NCI-H1105 (cell line): ENCODE measurements at regions not wholly inside any gene's neighbourhood (a gene's known extent, or its start where the extent isn't known, plus 50 kb on each side); places are given as distances from the start of the nearest gene placed in this dataset.

Experiments used
- DNase-seq: peaks from one replicate; lab custom pipeline; 2025; lab: John Stamatoyannopoulos, UW

DNA sequence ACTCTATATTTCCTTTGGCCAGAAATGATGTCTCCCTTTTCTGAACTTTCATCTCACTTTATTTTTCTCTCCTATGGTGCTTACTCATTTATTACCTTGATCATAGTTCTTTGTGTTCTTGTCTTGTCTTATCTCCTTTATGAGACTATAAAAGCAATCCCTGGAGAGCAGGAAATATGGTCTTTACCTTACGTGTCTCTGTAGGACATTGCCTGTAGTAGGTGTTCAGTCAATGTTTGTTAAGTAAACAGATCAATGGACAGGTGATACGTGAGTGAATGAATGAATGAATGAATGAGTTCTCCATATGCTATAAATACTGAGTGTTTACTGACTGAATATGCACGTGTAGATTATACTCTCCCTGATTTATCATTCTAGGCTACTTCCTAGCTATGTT is 193.7 kb upstream of the HMGA2 start:
- no peak for DNase-seq

DNA sequence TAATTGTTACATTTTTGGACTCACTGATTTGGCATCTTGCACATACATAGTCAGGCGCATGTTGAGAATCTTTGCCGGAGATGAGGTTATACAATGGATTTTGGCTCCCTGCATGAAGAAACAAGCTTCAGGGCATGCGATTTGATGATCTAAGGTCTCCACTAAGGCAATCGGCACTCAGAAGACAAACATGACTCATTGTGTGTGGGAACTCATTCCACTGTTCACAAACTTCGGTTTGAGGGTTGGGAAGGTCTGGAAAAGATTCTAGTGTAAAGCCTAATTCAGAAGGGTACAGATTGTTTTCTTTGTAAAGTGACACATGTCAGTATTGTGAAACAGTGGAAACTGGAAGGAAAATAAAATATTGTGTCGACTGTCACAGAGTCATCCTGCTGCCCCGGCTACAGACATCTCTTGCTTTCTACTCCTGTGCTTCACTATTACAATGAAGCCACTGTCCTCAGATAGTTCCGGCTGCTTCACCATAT is 192.6 kb upstream of the HMGA2 start:
- no peak for DNase-seq

DNA sequence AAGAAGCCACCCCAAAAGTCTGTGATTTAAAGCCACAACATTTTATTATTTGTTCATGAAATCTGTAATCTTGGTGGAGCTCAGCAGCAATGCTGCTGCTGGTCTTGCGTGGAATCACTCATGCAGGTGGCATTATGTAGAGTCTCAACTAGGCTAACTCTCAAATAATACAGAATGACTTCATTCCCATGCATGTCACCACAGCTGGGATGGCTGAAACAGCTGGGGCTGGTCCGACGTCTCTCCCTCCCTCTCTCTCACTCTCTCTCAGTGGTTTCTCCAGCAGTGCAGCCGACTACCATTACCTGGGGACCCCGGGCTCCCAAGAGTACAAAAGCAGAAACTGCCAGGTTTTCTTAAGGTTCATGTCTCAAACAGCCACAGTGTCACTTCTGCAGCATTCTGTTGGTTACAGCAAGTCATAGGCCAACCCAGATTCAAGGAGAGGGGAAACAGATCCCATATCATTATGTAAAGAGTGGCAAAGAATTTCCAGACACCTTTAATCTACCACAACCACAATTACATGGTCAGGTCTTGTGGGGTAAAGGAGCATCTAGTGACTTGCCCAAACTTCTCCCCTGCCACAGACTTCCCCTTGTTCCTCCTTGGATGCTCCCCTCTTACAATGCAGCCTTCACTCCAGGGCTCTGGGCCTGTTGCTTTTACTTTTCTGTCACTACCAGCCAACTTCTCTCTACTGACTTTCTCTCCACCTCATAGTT is 192.0 kb upstream of the HMGA2 start:
- no peak for DNase-seq

DNA sequence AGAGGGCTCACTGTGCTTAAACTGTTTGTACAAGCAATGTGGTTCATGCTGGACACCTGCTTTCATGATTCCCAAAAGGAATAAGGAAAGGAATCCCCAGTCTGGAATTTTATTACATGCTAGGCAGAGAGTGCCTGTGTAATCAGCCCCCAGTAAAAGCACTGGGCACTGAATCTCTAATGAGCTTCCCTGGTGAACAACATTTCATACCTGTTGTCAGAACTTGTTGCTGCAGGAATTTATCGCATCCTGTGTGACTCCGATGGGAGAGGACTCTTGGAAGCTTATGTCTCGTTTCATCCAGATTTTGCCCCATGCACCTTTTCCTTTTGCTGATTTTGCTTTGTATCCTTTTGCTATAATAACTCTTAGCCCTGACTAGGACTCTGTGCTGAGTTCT is 190.2 kb upstream of the HMGA2 start:
- no peak for DNase-seq

DNA sequence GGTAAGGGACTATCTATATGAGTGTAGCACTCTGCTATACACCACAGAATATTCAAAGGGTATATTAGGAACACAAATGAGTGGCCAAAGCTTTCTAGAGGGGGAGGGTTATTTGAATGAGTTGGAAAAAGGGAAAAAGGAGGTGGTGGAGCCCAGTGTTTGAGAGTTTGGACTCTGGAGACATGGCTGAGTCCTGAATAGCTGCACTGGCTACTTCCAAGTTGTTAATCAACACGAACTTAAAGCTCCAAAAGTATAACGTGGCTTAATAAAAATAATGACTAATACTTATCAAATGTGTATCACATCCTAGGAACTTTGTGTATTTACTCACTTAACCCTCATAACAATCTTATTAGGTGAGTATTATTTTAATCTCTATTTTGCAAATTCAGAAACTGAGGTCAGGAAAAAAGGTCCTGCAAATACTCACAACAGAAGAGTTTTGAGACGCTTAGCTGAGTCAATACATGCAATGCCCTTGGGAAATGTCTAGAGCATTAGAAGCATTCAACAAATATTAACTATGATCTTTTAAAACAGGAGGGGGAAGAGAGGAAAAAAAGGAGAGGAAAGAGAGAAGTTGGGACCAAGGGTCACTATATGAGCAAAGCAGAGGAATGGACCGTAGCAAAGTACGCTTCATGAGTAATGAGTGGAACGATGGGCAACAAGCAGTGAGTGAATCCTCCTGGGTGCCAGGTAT is 189.5 kb upstream of the HMGA2 start:
- DNase-seq, result no peak

DNA sequence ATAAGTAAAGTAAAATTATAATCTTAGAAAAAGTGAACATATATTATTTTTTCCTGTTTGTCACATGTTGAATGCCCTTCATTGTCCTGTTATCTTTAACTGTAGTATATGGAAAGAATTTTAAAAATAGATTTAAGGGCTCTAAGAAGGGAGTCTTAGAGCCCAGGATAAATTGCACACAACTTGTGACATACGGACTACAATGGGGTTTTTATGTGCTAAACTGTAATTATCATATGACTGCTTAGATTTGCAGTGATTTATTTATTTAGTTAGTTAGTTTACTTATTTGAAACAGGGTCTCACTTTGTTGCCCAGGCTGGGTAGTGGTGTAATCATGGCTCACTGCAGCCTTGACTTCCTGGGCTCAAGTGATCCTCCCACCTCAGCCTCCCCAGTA is 187.8 kb upstream of the HMGA2 start:
- DNase-seq, result no peak

DNA sequence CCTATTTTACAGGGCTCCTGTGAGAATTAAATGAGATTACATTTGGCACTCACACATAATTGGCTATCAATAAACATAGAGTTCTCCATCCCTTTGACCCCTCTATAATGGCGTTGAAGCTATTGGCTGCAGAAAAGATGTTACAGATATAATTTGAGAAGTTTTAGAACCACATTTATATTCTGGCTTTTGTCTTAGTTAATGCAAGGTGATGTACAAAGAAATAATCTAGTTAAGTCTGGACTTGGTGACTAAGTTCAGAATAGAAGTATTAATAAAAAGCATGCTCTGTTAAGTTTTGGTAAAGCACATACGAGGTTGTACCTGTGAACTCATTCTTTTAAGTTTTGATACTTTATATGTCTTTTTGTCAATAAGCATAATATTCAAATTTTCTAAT is 187.1 kb upstream of the HMGA2 start:
- DNase-seq, result no peak

DNA sequence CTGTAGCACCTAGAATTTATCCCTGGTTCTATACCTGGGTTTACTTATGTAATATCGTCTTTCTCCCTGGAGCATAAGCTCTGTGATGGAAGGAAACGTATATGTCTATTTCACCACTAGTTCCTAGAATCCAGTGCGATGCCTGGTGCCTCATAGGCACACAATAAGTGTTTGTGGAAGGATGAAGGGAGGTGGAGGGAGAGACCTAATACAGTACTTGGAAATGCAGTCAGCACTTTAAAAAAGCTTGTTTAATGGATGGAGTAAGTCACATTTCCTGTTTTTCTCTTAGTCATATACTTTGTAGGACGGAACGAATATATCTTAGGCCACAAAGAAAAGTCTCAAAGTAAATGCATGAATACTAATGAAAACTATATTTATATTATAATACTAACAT is 186.5 kb upstream of the HMGA2 start:
- no peak for DNase-seq

DNA sequence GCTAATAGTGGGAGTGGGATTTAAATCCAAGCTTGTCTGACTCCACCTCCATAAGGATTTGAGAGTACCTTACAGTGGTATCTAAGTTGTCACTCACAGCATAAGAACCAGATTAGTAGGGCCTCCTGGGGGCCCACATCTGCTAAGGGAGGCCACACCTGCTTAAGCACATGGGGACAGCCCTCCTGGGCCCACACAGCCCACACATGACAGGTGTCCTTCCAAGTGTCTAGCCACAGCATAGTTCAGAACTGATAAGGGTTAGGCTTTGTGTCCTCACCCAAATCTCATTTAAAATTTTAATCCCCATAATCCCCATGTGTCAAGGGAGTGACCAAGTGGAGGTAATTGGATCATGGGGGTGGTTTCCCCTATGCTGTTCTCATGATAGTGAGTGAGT is 186.0 kb upstream of the HMGA2 start:
- DNase-seq, result no peak

DNA sequence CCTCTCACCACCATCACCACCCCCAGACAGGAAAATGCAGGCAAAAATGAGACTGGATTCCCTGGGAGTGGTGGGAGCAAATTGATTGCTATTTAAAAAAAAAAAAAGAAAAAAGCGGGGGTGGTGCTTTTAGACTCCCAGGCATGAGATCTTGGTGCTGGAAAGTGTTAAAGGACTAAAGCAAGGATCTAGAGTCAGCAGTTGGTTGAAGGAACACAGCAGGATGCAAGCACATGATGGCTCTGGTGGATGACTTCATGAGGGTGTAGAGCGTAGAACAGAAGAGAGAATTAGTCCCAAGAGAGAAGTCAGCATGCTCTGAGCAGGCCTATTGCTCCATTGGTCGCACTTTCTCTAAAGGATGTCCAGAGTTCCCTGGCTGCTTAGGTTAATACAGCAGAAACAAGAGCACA is 183.8 kb upstream of the HMGA2 start:
- DNase-seq, result no peak

DNA sequence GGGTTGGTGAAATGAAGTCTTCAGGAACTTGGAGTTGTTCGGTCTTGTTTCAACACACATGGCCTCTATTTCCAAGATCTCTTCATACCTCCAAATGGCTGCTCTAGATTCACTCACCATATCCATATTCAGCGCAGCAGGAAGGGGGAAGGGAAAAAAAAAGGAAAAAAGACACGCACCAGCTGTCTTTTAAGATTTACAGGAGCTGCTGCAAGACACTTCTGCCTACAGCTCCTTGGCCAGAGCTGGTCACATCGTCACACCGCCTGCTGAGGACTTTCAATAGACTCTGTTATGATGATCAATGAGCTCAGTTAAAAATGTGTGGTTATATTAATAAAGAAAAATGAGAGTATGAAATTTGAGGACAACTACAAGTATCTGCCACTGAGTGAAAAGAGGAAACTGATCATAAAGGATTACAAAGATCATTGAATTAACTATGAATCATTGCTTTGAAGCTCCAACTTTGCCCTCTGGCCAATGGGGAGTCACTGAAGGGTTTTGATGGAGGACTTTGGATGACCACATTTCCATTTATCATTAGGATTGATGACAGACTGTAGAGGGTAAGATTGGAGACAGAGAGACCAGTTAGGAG is 182.1 kb upstream of the HMGA2 start:
- no peak for DNase-seq

DNA sequence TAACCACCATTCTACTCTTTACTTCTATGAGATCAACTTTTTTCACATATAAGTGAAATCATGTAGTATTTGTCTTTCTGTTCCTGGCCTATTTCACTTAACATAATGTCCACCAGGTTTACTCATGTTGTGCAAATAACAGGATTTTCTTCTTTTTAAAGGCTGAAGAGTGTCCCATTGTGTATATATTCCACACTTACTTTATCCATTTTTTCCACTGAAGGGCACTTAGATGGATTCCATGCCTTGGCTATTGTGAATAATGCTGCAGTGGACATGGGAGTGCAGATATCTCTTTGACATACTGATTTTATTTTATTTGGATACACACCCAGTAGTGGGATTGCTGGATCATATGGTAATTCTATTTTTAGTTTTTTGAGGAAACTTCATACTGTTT is 181.1 kb upstream of the HMGA2 start:
- no peak for DNase-seq

DNA sequence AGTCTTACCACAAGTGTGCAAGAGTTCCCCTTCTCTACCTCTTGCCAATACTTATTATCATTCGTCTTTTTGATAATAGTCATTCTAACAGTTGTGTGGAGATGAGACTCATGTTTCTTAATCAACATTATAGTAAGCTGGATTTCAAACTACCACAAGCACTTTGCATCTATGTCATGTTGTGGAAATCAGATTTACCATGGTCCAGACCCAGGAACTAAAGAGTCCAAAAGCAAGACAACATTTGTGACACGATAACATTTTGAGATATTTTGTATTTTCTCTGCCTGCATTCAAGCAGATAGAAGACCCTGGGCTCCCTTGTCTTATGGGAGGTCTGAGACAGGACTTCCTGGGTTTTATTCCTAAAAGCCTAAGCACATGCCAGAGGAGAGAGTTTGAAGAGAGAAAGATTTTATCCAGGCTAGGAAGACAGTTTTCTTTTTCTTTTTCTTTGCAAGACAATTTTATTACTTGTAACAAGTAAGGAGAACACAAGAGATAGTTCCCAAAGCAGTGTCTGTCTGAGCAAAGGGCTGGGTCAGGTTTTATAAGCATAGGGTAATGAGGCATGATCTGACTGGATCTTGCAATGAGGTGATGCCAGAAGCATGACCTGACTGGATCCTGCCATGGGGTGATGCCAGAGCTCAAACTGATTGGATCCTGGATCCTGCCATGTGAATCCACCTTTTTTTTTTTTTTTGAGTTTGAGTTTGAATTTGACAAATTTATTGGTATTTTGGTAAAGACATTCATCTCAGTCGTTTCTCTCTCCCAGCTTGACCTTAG is 180.5 kb upstream of the HMGA2 start:
- DNase-seq, result no peak

DNA sequence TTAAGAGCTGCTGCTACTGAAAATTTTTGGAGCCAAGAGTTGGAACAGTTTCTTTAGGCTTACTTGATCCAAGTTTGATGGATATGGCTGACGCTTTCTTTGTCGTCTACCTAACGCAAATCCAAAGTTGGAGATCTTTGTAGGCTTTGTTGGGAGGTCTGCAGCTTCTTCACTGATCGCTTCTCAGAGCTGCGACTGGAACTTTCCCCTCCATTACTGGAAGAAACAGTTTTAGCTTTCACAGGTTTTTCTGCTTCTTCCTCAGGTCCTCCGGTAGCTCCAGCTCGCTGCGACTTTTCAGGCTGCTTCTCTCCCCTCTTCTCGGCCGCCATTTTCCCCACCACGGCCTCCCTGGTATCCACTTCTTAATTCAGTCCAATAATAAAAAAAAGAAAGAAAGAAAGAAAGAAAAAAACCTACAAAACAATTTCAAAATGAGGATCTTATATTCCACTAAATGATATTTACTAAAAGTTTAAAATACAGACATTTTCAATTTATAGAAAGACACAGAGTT is 178.1 kb upstream of the HMGA2 start:
- no peak for DNase-seq

DNA sequence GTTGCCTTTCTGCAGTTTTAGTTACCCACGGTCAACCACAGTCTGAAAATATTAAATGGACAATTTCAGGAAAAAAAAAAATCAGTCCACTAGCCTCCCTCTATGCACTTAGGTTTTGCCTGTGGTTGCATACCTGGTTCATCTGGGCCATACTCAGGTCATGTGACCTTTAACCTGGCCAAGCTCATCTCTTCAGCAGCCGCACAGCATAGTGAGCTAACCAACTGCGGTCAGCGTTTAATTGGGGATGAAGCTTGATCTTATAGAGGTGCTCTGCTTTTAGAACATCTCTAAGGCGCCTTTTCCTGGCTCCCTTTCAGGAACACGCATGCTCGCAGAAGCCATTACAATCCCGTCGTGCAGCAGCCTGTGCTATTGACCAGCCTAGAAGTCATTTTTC is 177.2 kb upstream of the HMGA2 start:
- no peak for DNase-seq

DNA sequence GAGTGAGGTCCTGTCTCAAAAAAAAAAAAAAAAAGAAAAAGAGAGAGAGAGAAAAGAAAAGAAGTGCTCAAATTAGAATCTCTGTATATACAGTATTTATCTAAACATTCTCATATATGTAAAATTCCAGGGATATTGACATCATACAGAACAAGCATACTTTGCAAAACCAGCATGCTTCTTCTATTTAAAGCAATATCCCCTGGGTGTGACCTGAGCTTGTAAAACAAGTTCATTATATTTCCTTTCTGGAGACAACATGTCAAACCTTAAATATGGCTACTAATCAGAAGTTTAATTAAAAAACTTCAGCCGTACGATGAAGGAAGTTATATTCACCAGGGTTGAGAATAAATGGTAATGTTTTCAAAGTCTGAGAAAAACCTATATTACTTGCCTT is 175.8 kb upstream of the HMGA2 start:
- DNase-seq, result no peak

DNA sequence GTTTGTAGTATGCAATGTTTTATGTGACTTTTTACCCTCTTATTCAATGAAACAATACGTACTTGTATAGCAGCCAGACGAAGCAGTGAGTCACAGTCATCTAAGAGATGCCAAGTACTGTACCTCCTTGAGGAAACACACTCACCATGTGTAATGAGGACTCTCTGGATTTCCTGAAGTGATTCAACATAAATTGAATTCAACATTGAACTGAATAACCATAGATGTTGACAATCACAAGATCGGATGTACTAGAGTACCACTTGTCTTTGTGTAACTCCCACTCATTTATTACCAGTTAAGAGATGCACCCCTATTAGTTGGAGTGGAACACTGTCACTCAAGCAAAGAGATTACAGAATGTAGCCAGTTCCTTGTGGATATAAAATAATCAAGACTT is 175.2 kb upstream of the HMGA2 start:
- DNase-seq, result no peak

DNA sequence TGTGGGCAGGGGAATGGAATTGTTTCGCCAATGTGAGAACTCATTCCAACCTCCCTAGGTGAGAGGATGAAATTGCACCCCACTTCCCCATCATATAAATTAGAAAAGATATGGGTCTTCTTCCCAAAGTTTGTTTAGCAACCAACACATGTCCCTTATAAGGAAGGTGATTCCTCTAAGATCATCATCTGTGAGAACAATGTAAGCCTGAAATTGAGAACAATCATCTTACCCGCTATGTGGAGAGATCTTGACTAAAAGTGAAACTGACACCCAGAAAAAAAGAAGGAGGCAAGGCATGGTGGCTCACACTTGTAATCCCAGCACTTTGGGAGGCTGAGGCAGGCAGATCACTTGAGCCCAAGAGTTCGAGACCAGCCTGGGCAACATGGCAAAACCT is 173.2 kb upstream of the HMGA2 start:
- DNase-seq, result no peak

DNA sequence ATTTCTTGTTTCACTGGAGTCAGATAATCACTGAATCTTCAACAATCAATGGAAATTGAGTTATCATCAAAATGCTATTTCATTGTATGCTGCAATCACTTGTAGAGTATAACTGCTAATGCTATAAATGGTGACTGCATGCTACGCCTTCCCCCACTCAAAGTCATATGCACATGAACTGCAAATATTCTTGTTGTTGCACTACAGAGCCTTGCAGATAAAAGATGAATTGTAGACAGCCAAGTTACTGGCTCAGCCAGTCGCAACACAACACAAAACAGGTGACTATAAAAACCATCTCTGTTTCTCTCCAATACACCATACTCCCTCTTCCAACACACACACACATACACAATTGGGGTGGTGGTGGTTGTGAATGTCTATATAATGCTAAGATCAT is 171.0 kb upstream of the HMGA2 start:
- no peak for DNase-seq

DNA sequence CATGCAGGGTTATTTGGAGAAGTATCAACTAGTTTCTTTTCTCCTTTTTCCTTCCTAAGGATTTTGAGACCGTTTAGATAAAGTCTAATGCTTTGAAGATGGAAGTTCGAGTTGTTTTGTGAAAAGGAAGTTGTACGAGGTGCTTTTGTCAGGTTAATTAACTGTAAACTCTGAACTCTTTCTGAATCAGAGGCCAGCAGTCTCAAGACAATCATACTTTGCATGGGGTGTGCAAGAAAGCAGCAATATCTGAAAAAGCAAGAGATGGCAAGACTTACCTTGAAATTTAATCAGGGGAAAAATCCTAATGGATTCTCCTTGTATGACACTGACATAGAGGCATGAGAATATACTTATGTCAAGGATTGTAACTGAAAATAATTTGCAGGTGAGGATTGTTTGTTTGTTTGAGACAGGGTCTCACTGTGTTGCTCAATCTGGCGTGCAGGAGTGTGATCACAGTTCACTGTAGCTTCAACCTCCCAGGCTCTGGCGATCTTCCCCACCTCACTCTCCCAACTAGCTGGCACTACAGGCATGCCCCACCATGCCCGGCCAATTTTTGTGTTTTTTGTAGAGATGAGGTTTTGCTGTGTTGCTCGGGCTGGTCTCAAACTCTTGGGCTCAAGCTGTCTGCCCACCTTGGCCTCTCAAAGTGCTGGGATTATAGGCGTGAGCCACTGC is 170.2 kb upstream of the HMGA2 start:
- DNase-seq, result no peak

DNA sequence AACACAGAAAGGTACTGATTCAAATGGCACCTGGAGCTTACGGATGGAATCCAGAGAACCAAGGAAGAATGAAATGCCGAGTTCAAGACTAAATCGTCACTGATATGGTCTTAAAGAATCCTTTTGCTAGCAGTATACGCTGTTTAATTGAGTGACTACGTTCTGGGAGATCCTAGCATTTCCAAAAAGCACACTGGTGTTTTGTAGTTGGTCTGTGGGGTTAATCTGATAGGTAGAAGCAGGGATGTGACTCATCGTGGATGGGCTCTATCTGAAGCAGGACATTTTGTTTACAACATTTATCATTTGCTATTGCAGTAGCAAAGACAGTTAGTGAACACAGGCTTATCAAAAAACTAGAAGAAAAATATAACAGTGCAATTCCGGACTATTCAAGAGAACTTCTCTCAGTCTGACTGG is 169.2 kb upstream of the HMGA2 start:
- DNase-seq, result no peak
